ENCODE measurements at regions not wholly inside any gene's neighbourhood (a gene's known extent, or its start where the extent isn't known, plus 50 kb on each side); places are given as distances from the start of the nearest gene placed in this dataset.
A peak's percentile ranks its signal among the peaks of the same experiment; 100 is the strongest.
"Not testable (repeated sequence)": the region's sequence is repeated elsewhere in the genome, so short reads cannot be mapped to it uniquely, and the experiment has no call there.

DNA sequence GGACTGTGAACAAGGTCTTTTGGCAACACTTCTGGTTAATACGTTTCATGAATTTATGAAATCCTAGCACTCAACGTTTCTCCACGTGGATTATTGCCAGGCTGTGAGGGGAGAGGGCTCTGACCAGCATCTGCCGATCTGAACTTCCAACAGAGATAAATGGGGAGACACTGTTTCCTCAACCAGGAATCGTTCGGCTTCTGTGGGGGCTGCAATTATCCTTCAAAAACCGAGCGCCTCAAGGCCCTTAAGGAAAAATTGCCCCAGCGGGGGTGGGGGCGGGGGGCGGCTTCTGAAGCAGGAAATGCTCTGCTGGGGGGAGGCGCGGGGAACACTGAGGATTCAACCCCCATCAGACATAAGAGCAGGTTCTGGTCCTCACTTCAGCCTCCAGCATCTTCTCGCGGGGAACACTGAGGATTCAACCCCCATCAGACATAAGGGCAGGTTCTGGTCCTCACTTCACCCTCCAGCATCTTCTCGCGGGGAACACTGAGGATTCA lies 155.6 kb downstream of the BRD1 start:
- no peak for TF ChIP-seq SPI1 (IDR thresholded peaks at IDR 0.05; ENCODE audit: low read depth, low read length)
- no peak for FAIRE-seq
- no peak for DNase-seq (ENCODE audit: insufficient read length, low spot score)

DNA sequence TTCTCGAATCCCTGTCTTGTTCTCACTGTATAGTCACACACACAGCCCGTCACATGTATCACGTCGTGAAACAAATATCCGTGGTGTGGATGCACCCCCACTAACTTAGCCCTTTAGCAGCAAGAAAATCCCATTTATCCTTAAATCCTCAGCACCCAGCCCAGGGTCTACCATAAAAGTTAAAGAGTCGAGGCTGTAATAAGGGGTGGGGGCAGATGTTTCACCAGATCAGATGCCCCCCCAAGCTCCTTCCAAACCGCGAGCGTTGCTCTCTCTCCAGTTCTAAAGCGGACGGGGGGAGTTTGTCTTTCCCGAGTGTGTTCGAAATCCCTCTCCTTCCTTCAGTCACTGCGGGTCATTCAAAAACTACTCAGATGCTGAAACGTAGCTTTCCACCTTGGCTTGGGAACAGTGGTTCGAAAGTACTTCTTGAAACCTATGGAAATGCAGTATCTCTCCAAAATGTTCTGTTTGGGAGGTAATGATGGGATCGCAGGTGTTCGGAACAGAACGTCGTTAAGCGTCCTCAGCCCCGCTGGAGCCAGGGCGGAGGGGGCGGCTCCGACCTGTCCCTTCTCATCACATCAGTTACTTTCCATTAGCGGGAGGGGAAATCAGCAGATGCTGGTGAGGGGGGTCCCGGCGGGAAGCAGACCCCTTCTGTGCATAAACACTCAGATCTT lies 156.2 kb downstream of the BRD1 start:
- TF ChIP-seq POLR2A (IDR thresholded peaks at IDR 0.05; ENCODE audit: low read depth, low read length) = no peak
- TF ChIP-seq PAX5 (IDR thresholded peaks at IDR 0.05; ENCODE audit: insufficient read depth, low read length, severe bottlenecking) = no peak
- TF ChIP-seq SPI1 (IDR thresholded peaks at IDR 0.05; ENCODE audit: low read depth, low read length) = no peak
- no peak for TF ChIP-seq TAF1 (IDR thresholded peaks at IDR 0.05; ENCODE audit: low read depth, low read length)
- TF ChIP-seq POLR2AphosphoS5 (IDR thresholded peaks at IDR 0.05; ENCODE audit: low read depth, low read length) = no peak
- no peak for TF ChIP-seq POU2F2 (IDR thresholded peaks at IDR 0.05; ENCODE audit: low read depth, low read length)
- DNase-seq (ENCODE audit: insufficient read length, low spot score) (no peak), FAIRE-seq (no peak)

DNA sequence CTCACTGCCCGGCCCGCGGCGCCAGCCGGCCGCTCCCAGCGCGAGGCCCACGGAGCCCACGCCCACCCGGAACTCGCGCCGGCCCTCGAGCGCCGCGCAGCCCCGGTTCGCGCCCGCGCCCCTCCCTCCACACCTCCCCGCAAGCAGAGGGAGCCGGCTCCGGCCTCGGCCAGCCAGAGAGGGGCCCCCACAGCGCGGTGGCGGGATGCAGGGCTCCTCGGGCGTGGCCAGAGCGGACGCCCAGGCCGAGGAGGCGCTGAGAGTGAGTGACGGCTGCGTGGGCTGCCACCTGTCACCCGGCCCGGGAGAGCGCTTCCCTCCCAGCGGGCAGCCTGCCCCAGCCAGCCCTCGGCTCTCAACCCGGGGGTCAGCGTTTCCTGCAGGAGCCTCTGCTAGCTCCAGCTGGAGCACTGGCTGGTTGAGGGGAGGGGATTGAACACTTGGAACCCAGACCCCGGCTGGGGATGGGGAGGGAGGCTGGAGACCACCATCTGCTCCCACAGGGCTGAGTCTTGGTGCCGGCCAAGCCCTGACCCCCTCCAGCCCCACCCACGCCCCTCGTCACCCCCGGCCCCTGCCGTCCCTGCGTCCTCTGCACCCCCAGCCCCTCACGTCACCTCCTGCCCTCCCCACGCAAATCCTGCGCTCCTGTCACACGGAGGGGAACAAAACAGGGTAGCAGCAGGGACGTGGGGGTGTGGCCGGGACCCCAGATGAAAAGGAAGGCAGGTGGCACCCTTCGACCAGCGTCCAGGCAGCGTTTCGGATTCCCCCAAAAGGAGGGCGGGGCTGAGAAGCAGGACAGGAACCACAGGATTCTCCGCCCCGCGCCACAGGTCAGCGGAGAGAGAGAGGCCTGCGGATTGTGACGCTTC lies 157.0 kb downstream of the BRD1 start:
- no peak for TF ChIP-seq SPI1 (IDR thresholded peaks at IDR 0.05; ENCODE audit: low read depth, low read length)
- TF ChIP-seq PAX5 (IDR thresholded peaks at IDR 0.05; ENCODE audit: insufficient read depth, low read length, severe bottlenecking) = no peak
- TF ChIP-seq POLR2AphosphoS5 (IDR thresholded peaks at IDR 0.05; ENCODE audit: low read depth, low read length) = no peak
- TF ChIP-seq TAF1 (IDR thresholded peaks at IDR 0.05; ENCODE audit: low read depth, low read length) = no peak
- no peak for TF ChIP-seq POLR2A (IDR thresholded peaks at IDR 0.05; ENCODE audit: low read depth, low read length)
- TF ChIP-seq POU2F2 (IDR thresholded peaks at IDR 0.05; ENCODE audit: low read depth, low read length) = no peak
- no peak for FAIRE-seq
- no peak for DNase-seq (ENCODE audit: insufficient read length, low spot score)

DNA sequence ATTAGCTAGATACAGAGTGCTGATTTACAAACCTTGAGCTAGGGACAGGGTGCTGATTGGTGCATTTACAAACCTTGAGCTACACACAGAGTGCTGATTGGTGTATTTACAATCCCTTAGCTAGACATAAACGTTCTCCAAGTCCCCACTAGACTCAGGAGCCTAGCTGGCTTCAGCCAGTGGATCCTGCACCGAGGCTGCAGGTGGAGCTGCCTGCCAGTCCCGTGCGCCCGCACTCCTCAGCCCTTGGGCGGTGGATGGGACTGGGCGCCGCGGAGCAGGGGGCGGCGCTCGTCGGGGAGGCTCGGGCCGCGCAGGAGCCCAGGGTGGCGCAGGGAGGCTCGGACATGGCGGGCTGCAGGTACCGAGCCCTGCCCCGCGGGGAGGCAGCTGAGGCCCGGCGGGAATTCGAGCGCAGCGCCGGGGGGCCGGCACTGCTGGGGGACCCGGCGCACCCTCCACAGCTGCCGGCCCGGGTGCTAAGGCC lies 157.7 kb downstream of the BRD1 start:
- FAIRE-seq = peak; percentile 13
- DNase-seq (ENCODE audit: insufficient read length, low spot score) = not testable (repeated sequence)

DNA sequence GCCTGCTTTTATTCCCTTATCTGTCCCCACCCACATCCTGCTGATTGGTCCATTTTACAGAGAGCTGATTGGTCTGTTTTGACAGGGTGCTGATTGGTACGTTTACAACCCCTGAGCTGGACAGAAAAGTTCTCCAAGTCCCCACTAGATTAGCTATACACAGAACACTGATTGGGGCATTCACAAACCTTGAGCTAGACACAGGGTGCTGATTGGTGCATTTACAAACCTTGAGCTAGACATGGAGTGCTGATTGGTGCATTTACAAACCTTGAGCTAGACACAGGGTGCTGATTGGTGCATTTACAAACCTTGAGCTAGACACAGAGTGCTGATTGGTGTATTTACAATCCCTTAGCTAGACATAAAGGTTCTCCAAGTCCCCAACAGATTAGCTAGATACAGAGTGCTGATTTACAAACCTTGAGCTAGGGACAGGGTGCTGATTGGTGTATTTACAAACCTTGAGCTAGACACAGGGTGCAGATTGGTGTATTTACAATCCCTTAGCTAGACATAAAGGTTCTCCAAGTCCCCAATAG lies 158.2 kb downstream of the BRD1 start:
- peak; percentile 48 for FAIRE-seq
- not testable (repeated sequence) for DNase-seq (ENCODE audit: insufficient read length, low spot score)

DNA sequence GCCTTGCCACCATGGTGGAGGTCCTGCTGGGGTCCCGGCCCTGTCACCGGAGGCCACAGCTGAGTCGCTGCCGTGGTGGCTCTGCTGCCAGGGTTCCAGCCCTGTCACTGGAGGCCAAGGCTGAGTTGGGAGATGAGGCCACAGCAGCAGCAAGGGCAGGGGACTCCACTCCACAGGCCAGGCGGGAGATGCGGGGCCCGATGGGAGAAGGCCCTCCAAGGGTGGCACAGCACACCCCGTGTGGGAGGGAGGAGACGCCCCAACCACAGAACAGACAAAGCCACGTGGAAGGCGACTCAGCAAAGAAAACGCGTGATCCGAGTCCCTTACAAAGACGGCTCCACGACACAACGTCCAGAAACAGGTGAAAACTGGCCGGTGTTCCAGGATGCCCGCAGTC lies 159.3 kb downstream of the BRD1 start:
- DNase-seq (ENCODE audit: insufficient read length, low spot score) (no peak), FAIRE-seq (no peak)
- no peak for TF ChIP-seq POU2F2 (IDR thresholded peaks at IDR 0.05; ENCODE audit: low read depth, low read length)

DNA sequence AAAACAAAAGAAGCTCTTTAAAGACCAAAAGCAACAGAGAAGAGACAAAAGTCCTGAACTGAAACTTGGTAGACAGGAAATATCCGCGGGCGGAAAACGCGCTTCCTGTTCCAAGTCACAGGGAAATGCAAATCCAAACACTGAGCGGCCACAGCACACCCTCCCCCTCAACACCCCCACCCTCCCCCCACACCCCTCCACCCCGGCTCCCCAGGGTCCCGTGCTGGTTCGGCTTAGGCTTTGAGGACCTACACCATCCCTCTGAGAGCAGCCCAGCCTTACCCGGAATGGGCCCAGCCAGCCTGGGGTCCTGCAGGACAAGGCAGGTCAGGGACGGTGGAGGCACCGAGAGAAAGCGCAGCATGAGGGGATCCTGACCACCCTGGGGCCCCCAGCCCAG lies 160.4 kb downstream of the BRD1 start:
- no peak for TF ChIP-seq TAF1 (IDR thresholded peaks at IDR 0.05; ENCODE audit: low read depth, low read length)
- TF ChIP-seq SPI1 (IDR thresholded peaks at IDR 0.05; ENCODE audit: low read depth, low read length) = no peak
- TF ChIP-seq PAX5 (IDR thresholded peaks at IDR 0.05; ENCODE audit: insufficient read depth, low read length, severe bottlenecking) = no peak
- no peak for TF ChIP-seq POLR2A (IDR thresholded peaks at IDR 0.05; ENCODE audit: low read depth, low read length)
- no peak for TF ChIP-seq POU2F2 (IDR thresholded peaks at IDR 0.05; ENCODE audit: low read depth, low read length)
- no peak for TF ChIP-seq POLR2AphosphoS5 (IDR thresholded peaks at IDR 0.05; ENCODE audit: low read depth, low read length)
- no peak for DNase-seq (ENCODE audit: insufficient read length, low spot score)
- FAIRE-seq = no peak

DNA sequence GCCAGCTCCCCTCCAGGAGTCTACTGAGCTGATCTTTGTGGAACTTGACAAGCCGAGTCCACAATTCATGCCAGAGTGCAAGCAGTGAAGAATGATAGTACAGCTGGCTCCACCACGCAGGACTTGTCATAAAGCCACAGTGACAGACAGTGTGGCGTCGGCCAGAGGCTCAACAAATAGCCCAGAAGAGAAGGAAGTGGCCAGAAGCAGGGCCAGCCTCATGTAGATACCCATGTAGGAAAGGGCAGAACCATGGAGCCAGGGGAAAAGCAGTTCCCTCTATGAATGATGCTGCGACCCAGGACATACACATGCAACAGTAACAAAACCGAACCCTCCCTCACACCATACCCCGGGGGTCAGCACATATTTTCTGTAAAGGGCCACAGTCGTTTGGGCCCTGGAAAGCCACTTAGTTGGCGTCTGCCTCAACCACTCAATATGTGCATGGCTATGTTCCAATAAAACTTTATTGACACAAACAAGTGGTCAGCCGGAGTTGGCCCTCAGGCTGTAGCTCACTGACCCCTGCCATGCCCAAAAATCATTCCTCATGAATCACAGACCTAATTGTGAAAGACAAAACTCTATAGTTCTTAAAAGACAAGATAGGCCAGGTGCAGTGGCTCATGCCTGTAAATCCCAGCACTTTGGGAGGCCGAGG lies 161.4 kb downstream of the BRD1 start:
- no peak for TF ChIP-seq POU2F2 (IDR thresholded peaks at IDR 0.05; ENCODE audit: low read depth, low read length)
- TF ChIP-seq POLR2AphosphoS5 (IDR thresholded peaks at IDR 0.05; ENCODE audit: low read depth, low read length) = no peak
- no peak for TF ChIP-seq PAX5 (IDR thresholded peaks at IDR 0.05; ENCODE audit: insufficient read depth, low read length, severe bottlenecking)
- TF ChIP-seq POLR2A (IDR thresholded peaks at IDR 0.05; ENCODE audit: low read depth, low read length) = no peak
- TF ChIP-seq TAF1 (IDR thresholded peaks at IDR 0.05; ENCODE audit: low read depth, low read length) = no peak
- no peak for TF ChIP-seq SPI1 (IDR thresholded peaks at IDR 0.05; ENCODE audit: low read depth, low read length)
- no peak for DNase-seq (ENCODE audit: insufficient read length, low spot score)
- no peak for FAIRE-seq

DNA sequence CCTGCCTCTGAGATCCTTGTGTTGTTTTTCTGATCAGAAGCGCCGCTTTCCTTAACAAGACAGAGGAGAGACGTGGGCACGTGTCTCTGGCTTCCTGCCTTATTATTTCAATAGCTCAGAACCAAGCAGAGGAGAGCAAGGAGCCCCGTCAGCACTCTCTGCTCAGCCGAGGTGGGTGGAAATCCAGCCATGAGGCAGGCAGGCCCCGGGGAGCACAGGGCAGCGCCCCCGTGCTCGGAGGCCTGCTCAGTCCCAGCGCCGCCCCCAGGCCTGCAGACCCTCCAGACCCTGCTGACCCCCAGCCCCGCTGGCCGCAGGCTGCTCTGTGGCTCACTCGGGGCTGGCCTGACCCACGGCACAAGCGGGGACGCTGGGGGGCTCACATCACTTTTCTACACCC lies 162.8 kb downstream of the BRD1 start:
- FAIRE-seq (no peak), DNase-seq (ENCODE audit: insufficient read length, low spot score) (no peak)
- TF ChIP-seq POLR2AphosphoS5 (IDR thresholded peaks at IDR 0.05; ENCODE audit: low read depth, low read length) = no peak

DNA sequence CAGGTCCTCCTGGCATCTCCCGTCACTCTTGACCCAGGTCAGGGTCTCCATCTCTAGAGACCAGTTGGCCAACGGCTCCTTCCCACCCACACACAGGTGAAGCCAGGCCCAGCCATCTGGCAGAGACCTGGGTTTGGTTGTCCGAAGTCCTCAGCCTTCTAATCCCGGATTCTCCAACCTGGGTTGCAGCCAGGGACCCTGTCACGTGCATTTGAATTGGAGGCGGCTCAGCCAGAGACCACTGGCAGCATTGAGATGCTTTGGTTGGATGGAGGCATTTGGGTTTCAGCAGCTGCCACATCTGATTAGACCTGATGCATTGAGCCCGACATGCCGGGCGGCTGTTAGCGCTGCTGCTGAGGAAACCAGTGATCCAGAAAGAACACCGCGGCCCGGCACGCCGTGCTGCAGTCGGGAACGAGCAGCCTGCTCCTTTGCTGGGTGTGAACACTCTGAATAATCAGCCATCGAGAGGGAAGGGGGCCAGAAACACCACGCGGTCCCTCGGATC lies 163.2 kb downstream of the BRD1 start:
- DNase-seq (ENCODE audit: insufficient read length, low spot score) (no peak), FAIRE-seq (no peak)
- TF ChIP-seq POLR2AphosphoS5 (IDR thresholded peaks at IDR 0.05; ENCODE audit: low read depth, low read length) (no peak), POLR2A (IDR thresholded peaks at IDR 0.05; ENCODE audit: low read depth, low read length) (no peak), PAX5 (IDR thresholded peaks at IDR 0.05; ENCODE audit: insufficient read depth, low read length, severe bottlenecking) (no peak), POU2F2 (IDR thresholded peaks at IDR 0.05; ENCODE audit: low read depth, low read length) (no peak), SPI1 (IDR thresholded peaks at IDR 0.05; ENCODE audit: low read depth, low read length) (no peak), TAF1 (IDR thresholded peaks at IDR 0.05; ENCODE audit: low read depth, low read length) (no peak)

Data from GM12891 (cell line).